ENCODE measurements at regions not wholly inside any gene's neighbourhood (a gene's known extent, or its start where the extent isn't known, plus 50 kb on each side); places are given as distances from the start of the nearest gene placed in this dataset.

GRCh38 chr9:78932849-78933627, 636.1 kb downstream of the PSAT1 start:
- intact Hi-C loops (cut with micrococcal nuclease) = no loop called here
- DNase-seq = no peak

GRCh38 chr9:78934880-78935279, 636.9 kb upstream of the TLE4 start:
- H3K4me3 Mint-ChIP-seq = no peak overlapping the region
- DNase-seq = no peak
- no peak for ATAC-seq (ENCODE audit: low read depth)
- H3K4me1 Mint-ChIP-seq = no peaks in the 10 kb centered on the region
- ChIA-PET CTCF (no interaction called here), POLR2A (no interaction called here)
- H3K9me3 Mint-ChIP-seq = no peaks in the 10 kb centered on the region
- intact Hi-C loops (cut with micrococcal nuclease) = no loop called here
- TF ChIP-seq CTCF (IDR thresholded peaks at IDR 0.05) = no peak
- no peaks in the 10 kb centered on the region for H3K27me3 Mint-ChIP-seq
- H3K27ac Mint-ChIP-seq = no peak overlapping the region
- no peaks in the 10 kb centered on the region for H3K36me3 Mint-ChIP-seq (ENCODE audit: low read depth)

More at GRCh38 chr9:78932849-78933627, 636.1 kb downstream of the PSAT1 start:
- Mint-ChIP-seq H3K36me3 (ENCODE audit: low read depth) (no peaks in the 10 kb centered on the region), H3K27me3 (no peaks in the 10 kb centered on the region), H3K4me3 (no peak overlapping the region), H3K9me3 (no peaks in the 10 kb centered on the region), H3K4me1 (no peaks in the 10 kb centered on the region), H3K27ac (no peak overlapping the region)
- ATAC-seq (ENCODE audit: low read depth) = no peak
- TF ChIP-seq CTCF (IDR thresholded peaks at IDR 0.05) = no peak
- ChIA-PET CTCF (no interaction called here), POLR2A (no interaction called here)

- TF ChIP-seq CTCF (IDR thresholded peaks at IDR 0.05) = no peak
- ChIA-PET CTCF (no interaction called here), POLR2A (no interaction called here)
- Mint-ChIP-seq H3K27me3 (no peaks in the 10 kb centered on the region), H3K36me3 (ENCODE audit: low read depth) (no peaks in the 10 kb centered on the region), H3K4me3 (no peak overlapping the region), H3K9me3 (no peaks in the 10 kb centered on the region), H3K27ac (no peak overlapping the region), H3K4me1 (no peaks in the 10 kb centered on the region)
- ATAC-seq (ENCODE audit: low read depth) (no peak), DNase-seq (no peak)
- intact Hi-C loops (cut with micrococcal nuclease) = no loop called here
Observed at GRCh38 chr9:78938821-78939220, 632.9 kb upstream of the TLE4 start.

GRCh38 chr9:78939311-78940065, 632.3 kb upstream of the TLE4 start:
- POLR2A ChIA-PET = no interaction called here
- no peak for TF ChIP-seq CTCF (IDR thresholded peaks at IDR 0.05)
- intact Hi-C loops (cut with micrococcal nuclease) = no loop called here

GRCh38 chr9:78940121-78940855, 631.5 kb upstream of the TLE4 start:
- CTCF ChIA-PET = no interaction called here
- POLR2A ChIA-PET = no interaction called here
- Mint-ChIP-seq H3K9me3 (no peaks in the 10 kb centered on the region), H3K27ac (no peak overlapping the region), H3K4me1 (no peaks in the 10 kb centered on the region), H3K36me3 (ENCODE audit: low read depth) (no peaks in the 10 kb centered on the region), H3K4me3 (no peak overlapping the region), H3K27me3 (no peaks in the 10 kb centered on the region)
- no peak for DNase-seq
- TF ChIP-seq CTCF (IDR thresholded peaks at IDR 0.05) = no peak
- ATAC-seq (ENCODE audit: low read depth) = no peak
- intact Hi-C loops (cut with micrococcal nuclease) = no loop called here

More at GRCh38 chr9:78939311-78940065, 632.3 kb upstream of the TLE4 start:
- ATAC-seq (ENCODE audit: low read depth) (no peak), DNase-seq (no peak)
- H3K27me3 Mint-ChIP-seq = no peaks in the 10 kb centered on the region
- CTCF ChIA-PET = no interaction called here
- no peaks in the 10 kb centered on the region for H3K36me3 Mint-ChIP-seq (ENCODE audit: low read depth)
- H3K27ac Mint-ChIP-seq = no peak overlapping the region
- H3K4me1 Mint-ChIP-seq = no peaks in the 10 kb centered on the region
- H3K4me3 Mint-ChIP-seq = no peak overlapping the region
- H3K9me3 Mint-ChIP-seq = no peaks in the 10 kb centered on the region
